Pancreas (tissue), 10 donors: ENCODE measurements at regions not wholly inside any gene's neighbourhood (a gene's known extent, or its start where the extent isn't known, plus 50 kb on each side); places are given as distances from the start of the nearest gene placed in this dataset.

ENCODE experiments used
- ATAC-seq, 4 donors: fragments of 200-7000 bp; cut with Tn5 transposase; one replicate each; pipeline versions ENCODE4 v1.8.0 to v1.9.1; 2020; ENCODE audit warnings: mild to moderate bottlenecking in 4 of 4, moderate library complexity in 4 of 4
- DNase-seq, 6 donors: peaks; one replicate each; pipeline ENCODE4 v3.0.0-alpha.2; 2020
- FAIRE-seq: peaks from 2 replicates; lab custom pipeline; 2012; peaks lifted over from hg19 to GRCh38; lab: Jason Lieb, UNC
- H3K27ac ChIP-seq, 4 donors: fragments of 200-600 bp; sonication (generic); 1 replicate in 3 of 4; 2 replicates in 1 of 4; pipeline versions ENCODE4 v1.5.0 to v1.8.0; 2020
- H3K27me3 ChIP-seq, 4 donors: fragments of 200-600 bp; one replicate each; pipeline ENCODE4 v1.8.0; 2021
- H3K36me3 ChIP-seq, 3 donors: fragments of 200-600 bp; sonication (generic) in 1 of 3; one replicate each; pipeline versions ENCODE4 v1.5.0 to v1.8.0; 2020 to 2021
- H3K4me1 ChIP-seq, 3 donors: fragments of 200-600 bp; one replicate each; pipeline ENCODE4 v1.8.0; 2021
- H3K4me3 ChIP-seq, 4 donors: fragments of 200-600 bp; sonication (generic) in 2 of 4; one replicate each; pipeline versions ENCODE4 v1.5.0 to v1.8.0; 2020 to 2021
- H3K9me3 ChIP-seq, 4 donors: fragments of 200-600 bp; one replicate each; pipeline ENCODE4 v1.8.0; 2021
- WGBS, 2 donors: extraction: QIAGEN DNeasy Blood & Tissue Kit; methylation state at CpG; one replicate each; pipeline ENCODE4 v1.1.7; 2013; 5-methylcytosine and 5-hydroxymethylcytosine counted together
- intact Hi-C, 3 donors: fragments of 100-400 bp; cut with DNase I; formaldehyde crosslinking; loops; one replicate each; pipeline versions ENCODE4 v1.11.1 to v1.14.2; 2022
- TF ChIP-seq, protein P1 (sequence below), 4 donors: fragments of 200-600 bp; sonication (generic) in 3 of 4; IDR thresholded peaks; one replicate each; pipeline versions ENCODE4 v1.5.0 to v1.8.0; 2021; ENCODE audit warnings: antibody characterized with exemption in 4 of 4
- donor health status: healthy with polysubstance abuse.
- donor health status: DM: no; HTN: no; CAD: no; lungs with moderate emphysema.
- donor health status: DM: no; HTN: no; CAD: no.
- donor health status: control.
- donor health status: control.
- donor health status: Bipolar disorder and iron deficiency.
- donor health status: DM: yes; HTN: yes; CAD: no.
- donor health status: DM: no; HTN: no; CAD: no.
- donor health status: DM: no; HTN: no; CAD: no.
- donor health status: DM: yes; HTN: yes; CAD: no.

DNA sequence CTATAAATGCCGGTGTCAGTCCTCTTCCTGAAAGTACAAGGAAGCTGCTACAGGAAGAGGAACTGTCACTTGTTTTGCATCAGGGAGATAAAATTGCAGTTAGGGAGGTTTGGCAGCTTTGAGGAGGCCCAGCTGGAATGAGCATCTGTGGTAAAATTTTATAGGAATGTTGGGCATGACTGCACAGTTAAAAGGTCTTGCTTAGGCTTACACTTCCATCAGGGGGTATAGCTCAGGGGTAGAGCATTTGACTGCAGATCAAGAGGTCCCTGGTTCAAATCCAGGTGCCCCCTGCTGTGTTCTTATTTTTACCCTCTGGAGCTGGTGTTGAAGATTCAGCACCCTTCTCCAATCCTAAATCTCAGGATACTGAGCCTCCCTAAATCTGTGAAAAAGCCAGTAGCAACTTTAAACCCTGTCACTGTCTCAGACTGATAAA, 65.9 kb downstream of the ZNF467 start:
- Histone ChIP-seq H3K27ac (no peak overlapping the region), H3K9me3 (no peaks in the 10 kb centered on the region), H3K27me3 (no peaks in the 10 kb centered on the region), H3K36me3 (no peaks in the 10 kb centered on the region), H3K4me3 (no peak overlapping the region), H3K4me1 (no peaks in the 10 kb centered on the region)
- WGBS, 2 donors = 44 to 52% methylated on average over 1 of the region's 1 CpG
- DNase-seq (no peak), ATAC-seq (no peak), FAIRE-seq (no peak)
- intact Hi-C loops = no loop called here
- TF ChIP-seq, protein P1, sequence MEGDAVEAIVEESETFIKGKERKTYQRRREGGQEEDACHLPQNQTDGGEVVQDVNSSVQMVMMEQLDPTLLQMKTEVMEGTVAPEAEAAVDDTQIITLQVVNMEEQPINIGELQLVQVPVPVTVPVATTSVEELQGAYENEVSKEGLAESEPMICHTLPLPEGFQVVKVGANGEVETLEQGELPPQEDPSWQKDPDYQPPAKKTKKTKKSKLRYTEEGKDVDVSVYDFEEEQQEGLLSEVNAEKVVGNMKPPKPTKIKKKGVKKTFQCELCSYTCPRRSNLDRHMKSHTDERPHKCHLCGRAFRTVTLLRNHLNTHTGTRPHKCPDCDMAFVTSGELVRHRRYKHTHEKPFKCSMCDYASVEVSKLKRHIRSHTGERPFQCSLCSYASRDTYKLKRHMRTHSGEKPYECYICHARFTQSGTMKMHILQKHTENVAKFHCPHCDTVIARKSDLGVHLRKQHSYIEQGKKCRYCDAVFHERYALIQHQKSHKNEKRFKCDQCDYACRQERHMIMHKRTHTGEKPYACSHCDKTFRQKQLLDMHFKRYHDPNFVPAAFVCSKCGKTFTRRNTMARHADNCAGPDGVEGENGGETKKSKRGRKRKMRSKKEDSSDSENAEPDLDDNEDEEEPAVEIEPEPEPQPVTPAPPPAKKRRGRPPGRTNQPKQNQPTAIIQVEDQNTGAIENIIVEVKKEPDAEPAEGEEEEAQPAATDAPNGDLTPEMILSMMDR (IDR thresholded peaks at IDR 0.05) = no peak

DNA sequence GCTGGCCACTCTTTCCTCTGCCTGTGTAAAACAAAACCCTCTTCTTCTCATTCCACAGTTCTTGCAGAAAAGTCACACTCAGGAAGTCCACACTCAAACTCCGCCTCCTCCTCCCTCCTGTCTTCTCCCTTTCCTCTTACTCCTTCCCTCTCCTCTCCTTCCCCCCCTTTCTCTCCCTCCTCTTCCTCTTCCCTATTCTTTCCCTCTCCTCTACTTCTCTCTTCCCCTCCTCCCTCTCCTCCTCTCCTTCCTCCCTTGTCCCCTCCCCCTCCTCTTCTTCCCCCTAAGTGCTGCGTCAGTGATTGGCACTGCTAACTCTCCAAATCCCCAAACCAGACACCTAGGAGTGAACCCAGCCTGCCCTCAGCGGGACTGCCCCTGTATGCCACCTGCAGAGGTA, 67.0 kb downstream of the ZNF467 start:
- Histone ChIP-seq H3K4me1 (no peaks in the 10 kb centered on the region), H3K36me3 (no peaks in the 10 kb centered on the region), H3K27ac (no peak overlapping the region), H3K27me3 (no peaks in the 10 kb centered on the region), H3K9me3 (no peaks in the 10 kb centered on the region), H3K4me3 (no peak overlapping the region)
- TF ChIP-seq, protein P1 (IDR thresholded peaks at IDR 0.05) = no peak
- 58 to 67% methylated on average over 3 of the region's 3 CpGs for WGBS, 2 donors
- intact Hi-C loops = no loop called here
- FAIRE-seq (no peak), ATAC-seq (no peak), DNase-seq (no peak)

DNA sequence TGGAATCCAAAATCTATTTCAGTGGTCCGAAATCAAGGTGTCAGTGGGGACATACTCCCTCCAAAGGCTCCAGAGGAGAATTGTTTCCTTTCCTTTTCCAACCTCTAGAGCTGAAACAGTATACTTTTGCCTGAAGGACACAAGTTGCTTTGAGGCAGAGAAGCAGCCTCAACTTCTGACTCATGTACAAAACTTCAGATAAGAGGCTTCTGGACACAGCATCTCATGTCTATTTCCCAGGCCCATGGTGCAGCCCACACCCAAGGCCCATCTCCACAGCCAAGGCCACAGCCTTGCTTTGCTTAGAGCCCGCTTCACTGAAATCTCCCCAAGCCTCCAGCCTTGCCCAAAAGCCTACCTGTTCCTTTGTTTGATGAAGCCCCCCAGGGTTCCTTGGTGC, 68.9 kb downstream of the ZNF467 start:
- no peak overlapping the region for H3K4me3 ChIP-seq
- H3K36me3 ChIP-seq = no peaks in the 10 kb centered on the region
- DNase-seq (no peak), FAIRE-seq (no peak), ATAC-seq (no peak)
- no peaks in the 10 kb centered on the region for H3K4me1 ChIP-seq
- no peaks in the 10 kb centered on the region for H3K9me3 ChIP-seq
- intact Hi-C loops = no loop called here
- no peaks in the 10 kb centered on the region for H3K27me3 ChIP-seq
- H3K27ac ChIP-seq = no peak overlapping the region
- 78% methylated on average over 2 of the region's 2 CpGs for WGBS, 2 donors
- TF ChIP-seq, protein P1 (IDR thresholded peaks at IDR 0.05) = no peak

DNA sequence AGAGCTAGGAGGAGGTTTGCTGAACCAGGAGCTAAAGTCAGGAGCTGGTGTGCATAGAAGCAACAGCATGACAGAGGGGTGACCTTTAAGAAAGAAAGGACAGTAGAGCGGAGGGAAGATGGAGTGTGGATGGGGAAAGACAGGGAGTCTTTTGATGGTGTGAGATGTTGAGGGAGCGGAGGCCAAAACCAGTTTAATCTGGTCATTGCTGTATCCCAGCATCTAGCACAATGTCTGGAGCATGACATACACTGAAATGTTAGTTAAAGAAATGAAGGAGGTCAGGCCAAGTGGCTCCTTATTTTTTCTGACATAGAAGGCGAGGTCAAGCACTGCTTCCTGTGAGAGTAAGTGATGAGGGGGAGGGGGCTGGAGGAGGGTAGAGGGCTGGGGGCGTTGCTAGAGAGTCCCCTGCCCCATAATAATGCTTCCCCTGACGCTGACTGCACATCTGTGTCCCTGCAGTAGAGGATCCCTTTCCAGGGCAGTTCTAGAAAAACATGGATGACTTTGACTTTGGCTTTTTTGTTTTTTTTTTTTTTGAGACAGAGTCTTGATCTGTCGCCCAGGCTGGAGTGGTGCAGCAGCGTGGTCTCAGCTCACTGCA, 70.2 kb downstream of the ZNF467 start:
- no peaks in the 10 kb centered on the region for H3K9me3 ChIP-seq
- no peak for FAIRE-seq

More for the DNA sequence above, 70.2 kb downstream of the ZNF467 start:
- Histone ChIP-seq H3K27me3 (no peaks in the 10 kb centered on the region), H3K4me3 (no peak overlapping the region), H3K27ac (no peak overlapping the region), H3K36me3 (no peaks in the 10 kb centered on the region), H3K4me1 (no peaks in the 10 kb centered on the region)
- ATAC-seq (no peak), DNase-seq (no peak)
- TF ChIP-seq, protein P1 (IDR thresholded peaks at IDR 0.05) = no peak
- intact Hi-C loops = no loop called here
- WGBS, 2 donors = 72 to 81% methylated on average over 7 of the region's 7 CpGs
